ENCODE measurements at regions not wholly inside any gene's neighbourhood (a gene's known extent, or its start where the extent isn't known, plus 50 kb on each side); places are given as distances from the start of the nearest gene placed in this dataset.

DNA sequence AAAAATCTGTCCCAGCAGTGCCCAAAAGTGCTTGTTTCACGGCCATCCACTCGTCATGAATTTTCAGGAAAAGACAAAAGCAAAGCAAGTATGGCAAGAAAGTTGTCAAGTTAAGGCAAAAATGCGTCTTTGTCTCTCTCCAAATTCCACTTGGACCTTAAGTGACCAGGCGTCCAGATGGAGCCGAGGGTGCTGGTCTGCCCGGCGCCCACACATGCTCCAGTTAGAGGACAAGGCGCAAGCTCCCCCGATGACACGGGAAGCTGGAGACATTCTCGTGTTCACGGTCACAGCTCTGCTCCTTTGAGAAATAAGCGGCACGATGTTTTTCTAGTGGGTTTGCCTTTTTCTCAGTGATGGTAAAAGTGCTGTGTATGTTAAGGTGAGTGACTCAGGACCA, 219.0 kb downstream of the BRD1 start:
- DNase-seq (ENCODE audit: low spot score): no peak
- no peak for FAIRE-seq

DNA sequence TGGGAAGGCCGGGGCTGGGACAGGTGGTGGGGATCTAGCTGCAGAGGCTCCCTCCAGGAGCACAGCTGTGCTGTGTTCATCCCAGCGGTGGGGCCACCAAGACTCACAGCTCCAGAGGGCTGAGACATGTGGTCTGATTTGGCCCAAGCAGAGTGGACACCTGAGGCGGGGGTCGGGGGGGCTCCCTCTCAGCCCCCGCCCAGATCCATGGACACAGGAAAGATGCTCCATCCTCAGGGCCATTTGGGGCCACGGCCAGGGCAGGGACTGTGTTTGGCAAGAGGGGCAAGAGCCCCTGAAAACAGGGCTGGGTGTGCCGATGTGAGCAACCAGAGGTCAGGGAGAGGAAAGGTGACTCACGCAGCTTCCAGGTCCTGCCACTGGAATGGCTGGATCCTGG, 219.4 kb downstream of the BRD1 start:
- DNase-seq (ENCODE audit: low spot score) (no peak), FAIRE-seq (no peak)

DNA sequence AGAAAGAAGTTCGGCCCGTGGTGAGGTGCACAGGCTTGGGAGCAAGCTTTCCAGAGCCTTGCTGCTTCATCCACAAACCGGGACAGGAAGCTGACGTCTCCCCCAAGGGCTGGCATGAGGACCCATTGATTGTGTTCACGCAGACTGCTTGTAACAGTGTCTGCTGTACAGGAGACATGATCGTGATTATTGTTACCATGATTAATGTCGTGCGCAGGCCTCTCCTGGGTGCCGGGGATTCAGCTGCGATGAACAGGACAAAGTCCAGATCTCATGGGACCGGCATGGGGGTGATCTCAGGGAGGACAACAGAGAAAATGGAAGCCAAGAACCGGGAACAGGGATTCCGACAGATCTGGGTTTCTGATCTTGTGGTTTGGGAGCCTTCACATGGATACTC, 219.9 kb downstream of the BRD1 start:
- peak; percentile 13 for FAIRE-seq
- no peak for DNase-seq (ENCODE audit: low spot score)

DNA sequence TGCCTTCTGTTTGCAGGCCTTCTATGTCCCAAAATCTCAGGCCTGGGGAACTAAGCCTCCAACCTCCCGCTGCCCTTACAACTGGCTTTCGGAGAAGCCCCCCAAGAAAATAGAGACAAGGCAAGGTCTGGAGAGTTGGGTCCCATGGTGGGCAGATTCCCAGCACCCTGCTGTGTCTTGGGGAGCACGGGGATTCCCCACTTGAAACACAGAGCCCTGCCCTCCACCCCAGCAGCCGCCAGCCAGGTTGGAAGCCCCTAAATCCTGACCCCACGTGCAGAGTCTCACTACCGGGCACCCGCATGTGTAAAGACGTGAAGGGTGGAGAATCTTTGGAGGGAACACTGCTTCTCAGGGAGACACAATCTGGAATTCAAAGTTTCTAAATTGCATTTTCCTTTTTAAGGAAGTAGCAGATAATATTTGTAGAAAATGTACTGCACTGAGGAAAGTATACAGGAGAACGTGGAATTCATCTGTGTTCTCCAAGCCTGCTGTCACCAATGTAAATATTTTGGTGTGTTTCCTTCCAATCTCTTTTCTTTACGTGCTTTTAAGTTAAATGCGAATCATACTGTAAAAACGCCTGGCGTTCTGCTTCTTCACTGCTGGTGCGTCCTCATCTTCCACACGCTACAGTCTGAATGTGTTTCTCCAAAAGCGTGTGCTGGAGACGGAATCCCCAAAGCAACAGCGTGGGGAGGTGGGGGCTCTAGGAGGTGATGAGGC, 220.9 kb downstream of the BRD1 start:
- no peak for FAIRE-seq
- DNase-seq (ENCODE audit: low spot score): no peak

DNA sequence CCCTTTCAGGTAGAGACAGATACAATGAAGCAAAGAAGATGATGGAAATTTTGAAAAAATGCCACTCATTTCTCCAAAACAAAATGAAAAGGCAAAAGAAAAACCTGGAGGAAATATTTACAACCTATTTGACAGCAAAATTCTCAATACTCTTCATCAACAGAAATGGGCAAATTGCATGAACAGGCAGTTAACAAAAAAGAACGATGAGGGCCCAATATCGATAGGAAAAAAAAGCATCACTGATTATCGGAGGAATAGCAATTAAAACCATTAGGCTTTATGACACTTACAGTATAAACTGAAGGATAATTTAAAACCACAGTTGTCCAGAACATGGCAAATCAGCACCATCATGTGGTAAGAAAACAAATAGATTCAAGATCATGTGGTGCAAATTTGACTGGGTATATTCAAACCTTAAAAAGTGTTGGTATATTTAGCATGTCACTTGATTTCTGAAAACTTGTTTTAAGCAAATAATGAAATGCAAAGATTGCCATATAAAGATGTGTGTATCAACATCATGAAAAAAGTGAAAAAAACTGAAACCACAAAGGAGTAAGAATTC, 222.9 kb downstream of the BRD1 start:
- DNase-seq (ENCODE audit: low spot score) (no peak), FAIRE-seq (no peak)

DNA sequence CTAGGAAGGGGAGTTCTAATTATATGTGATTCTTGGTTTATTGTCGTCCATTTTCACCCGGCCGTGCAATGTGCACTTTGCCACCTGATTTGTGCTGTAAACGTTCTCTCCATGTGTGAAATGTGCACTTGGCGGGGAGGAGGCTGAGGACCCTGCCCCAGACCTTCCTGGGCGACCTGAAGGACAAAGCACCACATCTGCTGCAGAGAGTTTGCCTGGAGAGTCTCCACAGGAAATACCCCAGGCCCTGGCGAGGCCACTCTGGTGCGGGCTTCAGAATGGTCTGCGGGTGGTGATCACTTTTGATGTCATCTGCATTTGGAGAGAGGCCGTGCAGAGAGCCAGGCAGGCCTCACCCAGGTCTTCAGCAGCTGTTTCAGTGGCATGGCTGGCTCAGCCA, 224.7 kb downstream of the BRD1 start:
- DNase-seq (ENCODE audit: low spot score) (no peak), FAIRE-seq (no peak)

DNA sequence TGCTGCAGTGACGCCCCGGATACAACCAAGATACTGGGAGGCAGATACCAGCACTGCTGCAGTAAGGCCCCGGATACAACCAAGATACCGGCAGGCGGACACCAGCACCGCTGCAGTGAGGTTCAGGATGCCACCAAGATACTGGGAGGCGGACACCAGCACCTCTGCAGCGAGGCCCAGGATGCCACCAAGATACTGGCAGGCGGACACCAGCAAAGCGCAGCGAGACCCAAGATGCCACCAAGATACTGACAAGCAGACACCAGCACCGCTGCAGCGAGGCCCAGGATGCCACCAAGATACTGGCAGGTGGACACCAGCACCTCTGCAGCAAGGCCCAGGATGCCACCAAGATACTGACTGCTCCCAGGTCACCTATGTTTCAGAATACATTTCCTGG, 225.2 kb downstream of the BRD1 start:
- no peak for FAIRE-seq

DNA sequence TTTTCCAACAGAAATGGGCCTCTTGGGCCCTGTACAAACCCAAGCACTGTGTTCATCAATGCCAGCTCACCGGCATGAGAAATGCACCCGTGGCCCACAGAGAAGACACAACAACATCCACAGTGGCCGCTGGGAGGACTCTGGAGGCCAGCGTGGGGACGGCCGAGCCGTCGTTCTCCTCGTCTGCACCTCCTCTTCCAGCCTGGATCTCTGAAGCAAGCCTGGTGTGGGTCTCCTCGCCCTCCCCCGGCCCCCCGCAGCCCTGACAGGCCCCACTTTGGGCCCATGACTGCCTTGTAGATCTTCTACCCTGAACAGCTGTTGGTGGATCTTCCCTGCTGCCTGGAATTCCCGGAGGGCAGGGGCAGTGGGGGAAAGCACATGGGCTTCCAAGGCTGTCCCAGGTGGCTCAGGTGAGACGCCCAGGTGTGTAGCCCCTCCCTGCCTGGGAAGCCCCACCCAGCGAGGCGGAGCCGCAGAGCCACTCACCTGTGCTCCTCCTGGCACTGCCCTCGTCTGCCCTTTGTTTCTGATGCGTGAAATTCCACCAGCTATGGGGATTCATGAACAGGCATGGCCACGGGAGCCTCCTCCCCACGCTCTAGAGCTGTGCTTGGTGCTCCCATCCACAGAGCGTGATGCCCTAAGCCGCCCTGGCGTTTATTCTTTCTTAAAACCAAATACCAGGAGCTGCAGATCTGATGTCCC, 225.9 kb downstream of the BRD1 start:
- no peak for DNase-seq (ENCODE audit: low spot score)
- FAIRE-seq: no peak

More for the DNA sequence above, 225.2 kb downstream of the BRD1 start:
- no peak for DNase-seq (ENCODE audit: low spot score)

DNA sequence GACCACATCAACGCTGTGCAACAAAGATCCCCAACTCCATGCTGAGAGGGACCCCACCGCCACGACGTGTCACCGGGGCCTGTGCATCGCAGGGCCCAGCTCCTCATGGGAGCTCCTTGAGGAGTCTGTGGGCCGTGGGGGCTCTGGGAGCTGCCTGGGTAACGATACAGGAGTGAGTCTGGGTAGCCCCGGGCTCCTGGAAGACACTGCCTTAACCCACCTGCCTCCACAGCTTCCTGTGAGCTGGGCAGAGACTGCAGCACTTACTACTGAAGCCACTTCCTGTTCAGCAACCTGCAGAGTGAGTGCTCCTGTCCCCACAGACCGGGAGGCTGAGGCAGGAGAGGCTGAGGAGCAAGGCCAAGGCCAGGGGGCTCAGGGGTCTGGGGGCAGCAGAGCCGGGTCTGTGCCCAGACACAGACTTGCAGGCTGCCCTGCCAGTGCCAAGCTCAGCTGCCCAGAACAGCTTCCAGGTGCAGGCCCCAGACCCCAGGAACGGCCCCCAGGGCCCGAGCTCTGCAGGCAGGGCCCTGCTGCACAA, 226.7 kb downstream of the BRD1 start:
- FAIRE-seq (no peak), DNase-seq (ENCODE audit: low spot score) (no peak)

DNA sequence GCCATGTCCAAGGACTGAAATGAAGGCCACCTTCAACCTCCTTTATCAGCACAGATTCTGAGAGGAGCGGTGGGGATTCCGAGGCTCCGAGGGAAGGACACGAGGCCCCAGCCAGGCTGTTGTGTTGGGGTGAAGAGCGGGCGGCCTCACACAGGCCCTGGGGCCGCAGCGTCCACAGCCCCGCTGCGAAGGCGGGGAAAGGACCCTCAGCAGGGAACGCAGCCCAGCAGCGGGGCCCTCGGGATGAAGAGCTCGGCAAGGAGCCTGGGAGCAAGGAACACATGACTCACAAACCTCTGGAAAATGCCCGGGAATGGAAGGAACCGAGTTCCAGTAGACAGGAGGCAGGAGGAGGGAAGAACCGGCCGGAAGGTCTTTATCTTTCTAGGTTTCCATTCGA, 227.2 kb downstream of the BRD1 start:
- FAIRE-seq (no peak), DNase-seq (ENCODE audit: low spot score) (no peak)

DNA sequence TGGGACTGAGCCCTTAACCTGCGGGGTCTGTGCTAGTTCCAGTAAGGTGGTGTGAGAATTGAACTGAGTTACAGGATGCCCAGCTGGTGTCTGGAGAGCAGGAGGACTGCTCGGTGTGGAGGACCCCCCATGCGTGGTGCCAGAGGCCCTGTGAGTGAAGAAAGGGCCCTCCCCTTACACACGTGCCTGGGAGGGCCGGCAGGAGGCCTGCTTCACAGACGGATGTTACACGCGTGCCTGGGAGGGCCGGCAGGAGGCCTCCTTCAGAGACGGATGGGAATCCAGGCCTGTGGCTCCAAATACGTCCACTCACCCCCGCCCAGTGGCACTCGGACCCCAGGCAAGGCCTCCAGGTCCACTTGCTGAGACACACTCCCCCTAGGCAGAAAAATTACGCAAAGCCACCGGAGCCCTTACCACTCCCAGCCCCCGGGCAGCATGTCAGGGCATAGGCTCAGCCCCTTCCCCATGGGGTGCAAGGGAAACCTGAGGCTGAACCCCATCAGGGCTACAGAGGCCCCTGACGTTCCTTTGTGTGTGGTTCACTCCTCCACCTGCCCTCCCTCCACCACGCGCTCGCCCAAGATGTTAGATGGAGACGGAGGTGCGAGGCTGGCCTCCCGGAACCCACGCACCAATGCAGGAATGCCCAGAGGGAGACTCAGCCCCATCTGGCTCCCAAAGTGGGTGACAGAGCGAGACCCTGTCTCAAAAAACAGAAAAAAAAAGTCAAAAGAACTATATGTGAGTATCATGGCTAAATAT, 227.8 kb downstream of the BRD1 start:
- no peak for DNase-seq (ENCODE audit: low spot score)

DNA sequence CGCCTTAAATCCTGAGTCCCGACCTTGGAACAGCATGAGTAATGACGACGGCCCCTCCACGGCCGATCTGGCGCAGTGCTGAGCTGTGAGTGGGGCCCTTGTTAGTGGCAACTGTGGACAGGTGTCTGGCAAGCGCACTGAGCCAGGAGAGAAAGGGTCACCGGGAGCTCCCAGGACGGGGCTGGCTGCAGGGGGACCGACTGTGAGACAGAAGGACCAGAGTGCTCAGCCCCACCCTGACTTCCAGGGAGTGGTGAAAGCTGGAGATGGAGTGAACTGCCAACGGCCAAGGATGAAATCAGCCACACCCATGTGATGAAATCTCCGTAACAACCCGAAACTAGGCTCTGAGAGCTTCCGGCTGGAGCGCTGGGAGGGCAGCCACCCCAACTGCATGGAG, 228.6 kb downstream of the BRD1 start:
- FAIRE-seq (no peak), DNase-seq (ENCODE audit: low spot score) (no peak)

More for the DNA sequence above, 227.8 kb downstream of the BRD1 start:
- no peak for FAIRE-seq

DNA sequence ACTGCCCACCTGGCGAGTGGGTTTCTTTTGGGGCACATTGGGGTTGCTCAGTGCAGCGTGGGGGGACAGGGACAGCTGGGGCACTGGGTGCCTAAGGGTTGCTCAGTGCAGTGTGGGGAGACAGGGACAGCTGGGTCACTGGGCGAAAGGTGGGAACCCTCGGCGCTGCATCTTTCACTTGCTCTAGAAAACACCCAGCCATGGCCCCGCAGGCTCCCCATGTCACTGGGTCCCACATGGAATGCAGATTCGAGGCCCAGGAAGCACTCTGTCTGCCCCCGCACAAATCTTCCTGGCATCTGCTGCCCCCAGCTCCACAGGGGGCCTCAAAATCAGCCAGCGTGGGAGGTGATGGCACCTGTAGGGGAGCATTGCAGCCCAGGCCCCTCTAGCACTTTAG, 229.3 kb downstream of the BRD1 start:
- no peak for FAIRE-seq
- no peak for DNase-seq (ENCODE audit: low spot score)

DNA sequence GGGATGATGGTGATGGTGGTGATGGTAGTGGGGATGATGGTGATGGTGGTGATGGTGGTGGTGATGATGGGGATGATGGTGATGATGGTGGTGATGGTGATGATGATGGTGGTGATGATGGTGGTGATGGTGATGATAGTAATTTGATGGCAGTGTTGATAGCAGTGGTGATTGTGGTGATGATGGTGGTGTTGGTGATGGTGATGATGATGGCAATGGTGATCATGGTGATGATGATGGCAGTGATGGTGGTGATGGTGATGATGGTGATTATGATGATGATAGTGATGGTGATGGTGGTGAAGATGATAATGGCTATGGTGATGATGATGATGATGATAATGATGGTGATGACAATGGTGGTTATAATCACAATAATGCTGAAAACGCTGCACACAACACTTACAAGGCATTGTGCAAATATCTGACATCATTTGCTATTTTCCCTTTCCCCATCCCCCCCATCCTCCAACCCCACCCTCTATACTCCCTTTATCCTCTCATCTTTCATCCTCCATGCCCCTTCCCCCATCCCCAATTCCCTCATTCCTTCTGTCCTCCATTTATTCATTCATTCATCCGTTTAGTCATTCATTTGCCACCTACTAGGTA, 230.1 kb downstream of the BRD1 start:
- DNase-seq (ENCODE audit: low spot score) (no peak), FAIRE-seq (peak; percentile 100)

DNA sequence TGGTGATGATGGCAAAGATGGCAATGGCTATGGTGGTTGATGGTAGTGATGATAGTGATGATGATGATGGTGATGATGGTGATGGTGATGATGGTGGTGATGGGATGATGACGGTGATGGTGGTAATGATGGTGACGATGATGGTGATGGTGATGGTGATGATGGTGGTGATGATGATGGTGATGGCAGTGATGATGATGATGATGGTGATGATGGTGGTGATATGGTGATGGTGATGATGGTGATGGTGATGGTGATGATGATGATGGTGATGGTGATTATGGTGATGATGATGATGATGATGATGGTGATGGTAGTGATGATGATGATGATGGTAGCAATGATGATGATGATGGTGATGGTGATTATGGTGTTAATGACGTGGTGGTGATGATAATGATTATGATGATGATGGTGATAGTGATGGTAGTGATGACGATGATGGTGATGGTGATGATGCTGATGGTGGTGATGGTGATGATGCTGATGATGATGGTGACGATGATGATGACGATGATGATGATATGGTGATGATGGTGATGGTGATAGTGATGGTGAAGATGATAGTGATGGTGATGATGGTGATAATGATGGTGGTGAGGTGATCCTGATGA, 232.1 kb downstream of the BRD1 start:
- DNase-seq (ENCODE audit: low spot score) (no peak), FAIRE-seq (peak; percentile 100)

DNA sequence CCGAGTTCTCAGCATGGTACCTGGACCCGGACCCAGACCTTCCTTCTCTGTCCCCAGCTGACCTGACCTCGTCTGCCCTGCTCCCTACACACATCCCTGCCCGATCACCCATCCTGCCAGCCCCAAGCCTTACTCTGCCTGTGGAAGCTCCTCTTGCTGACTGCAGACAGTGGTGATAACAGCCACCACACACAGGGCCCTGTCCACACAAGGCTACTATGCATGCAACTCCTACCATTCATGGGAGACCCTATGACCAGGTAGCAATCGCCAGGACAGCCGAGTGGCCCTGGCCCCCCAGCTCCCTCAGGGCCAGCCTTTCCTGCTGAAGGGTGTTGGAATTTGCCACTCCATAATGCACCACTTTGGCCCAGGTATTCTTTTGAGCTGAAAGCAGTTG, 233.6 kb downstream of the BRD1 start:
- no peak for FAIRE-seq

DNA sequence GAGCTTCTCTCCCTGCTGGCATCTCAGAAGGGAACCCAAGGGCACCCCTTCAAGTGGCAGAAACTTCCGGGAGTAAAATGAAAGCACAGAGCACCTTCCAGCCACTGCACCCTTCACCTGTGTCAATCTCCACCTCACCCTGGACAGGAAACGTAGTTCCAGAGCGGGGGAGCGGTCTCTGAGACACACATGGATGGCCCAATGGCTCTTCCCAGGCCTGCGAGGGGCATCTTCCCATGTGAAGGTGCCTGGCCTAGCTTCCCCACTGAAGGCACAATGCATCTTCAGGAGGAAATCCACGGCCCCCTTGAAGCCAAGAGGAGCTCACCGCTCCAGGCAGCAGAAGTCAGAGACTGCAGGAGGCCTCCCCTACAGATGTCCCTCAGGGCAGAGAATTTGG, 234.2 kb downstream of the BRD1 start:
- no peak for DNase-seq (ENCODE audit: low spot score)
- no peak for FAIRE-seq

More for the DNA sequence above, 233.6 kb downstream of the BRD1 start:
- no peak for DNase-seq (ENCODE audit: low spot score)

DNA sequence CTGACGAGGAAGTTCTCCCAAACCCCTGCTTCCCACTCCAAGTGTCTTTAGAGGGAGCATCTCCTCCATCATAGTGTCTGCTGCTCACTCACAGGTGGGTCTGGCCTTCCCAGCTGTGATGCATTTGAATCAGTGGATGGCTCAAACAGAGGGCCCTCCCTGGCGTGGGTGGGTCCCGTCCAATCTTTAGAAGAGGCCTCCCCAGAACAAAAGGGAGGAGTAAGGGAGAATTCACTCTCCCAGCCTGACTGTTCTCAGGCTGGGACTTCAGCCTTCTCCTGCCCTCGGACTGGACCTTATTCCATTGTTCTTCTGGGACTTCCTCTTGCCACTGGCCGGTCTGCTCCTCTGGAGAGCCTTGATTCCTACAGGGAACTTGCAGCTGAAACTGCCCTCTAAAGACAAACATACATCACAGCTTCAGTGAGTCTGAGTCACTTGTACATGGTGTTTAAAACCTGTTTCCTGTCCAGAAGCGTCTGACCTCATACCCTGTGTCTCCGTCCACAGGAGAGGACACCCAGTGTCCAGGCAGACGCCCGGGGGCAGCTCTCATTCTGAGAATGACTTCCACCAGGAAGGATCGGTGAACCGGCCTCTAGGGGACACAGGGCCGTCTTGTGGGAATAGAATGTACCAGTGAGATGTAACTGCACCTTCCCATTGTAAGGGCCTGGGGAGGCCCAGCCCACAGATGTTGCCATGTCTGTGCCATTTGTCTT, 234.7 kb downstream of the BRD1 start:
- FAIRE-seq: peak; percentile 9
- no peak for DNase-seq (ENCODE audit: low spot score)

DNA sequence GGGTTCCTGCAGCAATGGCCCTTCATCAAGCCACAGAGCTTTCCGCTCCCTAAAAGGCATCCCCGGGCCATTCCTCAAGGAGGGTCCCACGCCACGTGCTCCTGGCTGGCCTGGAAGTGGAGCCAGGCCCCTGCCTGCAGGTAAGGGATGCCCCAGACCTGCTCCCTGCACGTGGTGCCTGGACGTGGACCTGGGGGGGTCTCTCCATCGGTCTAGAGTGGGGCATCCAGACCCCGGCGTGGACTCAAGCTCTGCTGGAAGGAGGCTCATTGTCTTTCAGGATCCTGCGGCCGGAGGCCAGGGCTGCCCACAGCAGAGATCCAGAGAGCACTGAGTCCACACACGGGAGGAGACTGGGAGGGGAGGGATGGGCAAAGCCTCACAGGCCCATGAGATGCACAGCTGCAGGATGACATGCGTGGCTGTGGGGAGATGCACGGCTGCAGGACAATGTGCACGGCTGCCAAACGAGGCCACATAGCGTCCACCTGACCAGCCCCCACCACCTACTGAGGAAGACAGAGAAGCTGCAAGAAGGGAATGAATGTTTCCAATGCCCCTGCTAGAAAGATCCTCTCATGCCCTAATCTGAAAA, 236.7 kb downstream of the BRD1 start:
- peak; percentile 5 for FAIRE-seq
- DNase-seq (ENCODE audit: low spot score): no peak

DNA sequence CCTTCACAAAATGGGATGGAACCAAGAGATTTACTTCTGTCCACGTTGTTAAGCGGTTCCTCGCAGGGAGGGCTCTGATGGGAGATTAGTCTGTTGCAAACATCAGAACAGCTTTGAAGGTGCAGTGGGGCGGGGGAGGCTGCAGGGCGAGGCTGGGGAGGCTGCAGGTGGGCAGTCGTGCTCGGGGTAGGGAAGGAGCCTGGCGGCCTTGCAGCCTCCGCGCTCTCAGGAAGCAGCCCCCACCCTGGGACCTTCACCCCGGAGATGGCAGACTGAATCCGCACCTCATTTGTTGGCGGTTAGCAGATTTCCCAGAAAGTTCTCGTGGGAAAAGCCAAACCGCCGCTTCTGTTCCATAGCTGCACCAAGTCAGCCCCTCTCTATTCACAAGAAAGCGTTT, 237.3 kb downstream of the BRD1 start:
- FAIRE-seq: no peak
- no peak for DNase-seq (ENCODE audit: low spot score)
